A673 (cell line): ENCODE measurements at regions not wholly inside any gene's neighbourhood (a gene's known extent, or its start where the extent isn't known, plus 50 kb on each side); places are given as distances from the start of the nearest gene placed in this dataset.

Experiments
- BruUV-seq: library from RNA; stranded (reverse); fragments of 400-500 nt; replicated peaks from 2 replicates; lab custom pipeline; 2021; lab: Mats Ljungman, UMichigan
- CTCF ChIA-PET: fragments of 300-600 bp; sonication (Branson Sonifier 250); formaldehyde crosslinking; loops from one replicate; lab custom pipeline; 2022; ENCODE audit warnings: antibody characterized with exemption; lab: Charles Lee
- POLR2A ChIA-PET: fragments of 300-600 bp; sonication (Branson Sonifier 250); formaldehyde crosslinking; loops from one replicate; lab custom pipeline; 2022; ENCODE audit warnings: antibody characterized with exemption; ENCODE audit not compliant: low non-redundant PET; lab: Charles Lee
- DNase-seq: peaks from one replicate; pipeline ENCODE4 v3.0.0-alpha.2; 2015; ENCODE audit warnings: low spot score
- H3K27ac ChIP-seq: fragments of 200-600 bp; sonication (generic); 2 replicates; pipeline ENCODE4 v1.5.1; 2016; ENCODE audit warnings: mixed run types, low read depth, mild to moderate bottlenecking, mixed read lengths, antibody characterized with exemption, low read length; ENCODE audit not compliant: poor library complexity, severe bottlenecking
- H3K27me3 ChIP-seq: fragments of 200-600 bp; sonication (generic); replicated peaks from 2 replicates; pipeline ENCODE4 v1.6.1; 2017; ENCODE audit warnings: mixed run types, low read depth, mild to moderate bottlenecking, mixed read lengths, antibody characterized with exemption, low read length; ENCODE audit not compliant: insufficient read depth, poor library complexity
- H3K36me3 ChIP-seq: fragments of 200-600 bp; sonication (generic); 2 replicates; pipeline ENCODE4 v1.6.1; 2016; ENCODE audit warnings: mixed run types, mild to moderate bottlenecking, mixed read lengths, antibody characterized with exemption, low read length; ENCODE audit not compliant: insufficient read depth, poor library complexity, severe bottlenecking
- H3K4me1 ChIP-seq: fragments of 200-600 bp; sonication (generic); 2 replicates; pipeline ENCODE4 v1.6.1; 2017; ENCODE audit warnings: mixed run types, mild to moderate bottlenecking, mixed read lengths, antibody characterized with exemption, low read length; ENCODE audit not compliant: insufficient read depth, poor library complexity, severe bottlenecking
- H3K4me3 ChIP-seq: fragments of 200-600 bp; sonication (generic); 2 replicates; pipeline ENCODE4 v1.5.1; 2016; ENCODE audit warnings: low read depth, mixed run types, mild to moderate bottlenecking, mixed read lengths, low read length; ENCODE audit not compliant: poor library complexity, severe bottlenecking
- H3K9me3 ChIP-seq: fragments of 200-600 bp; sonication (generic); 2 replicates; pipeline ENCODE4 v1.6.1; 2016; ENCODE audit warnings: mixed run types, low read depth, mild to moderate bottlenecking, mixed read lengths, antibody characterized with exemption, low read length; ENCODE audit not compliant: poor library complexity, severe bottlenecking
- CTCF ChIP-seq: fragments of 300-800, 200-600 bp; sonication (generic); conservative IDR thresholded peaks from 2 replicates; pipeline ENCODE4 v1.5.1; 2017; ENCODE audit warnings: low read depth, mild to moderate bottlenecking, antibody characterized with exemption, low read length, moderate library complexity, mixed read lengths
- EZH2 ChIP-seq: fragments of 200-600 bp; sonication (generic); IDR thresholded peaks from 2 replicates; pipeline ENCODE4 v1.6.1; 2017; ENCODE audit warnings: borderline replicate concordance, low read depth, mild to moderate bottlenecking, mixed read lengths, antibody characterized with exemption, low read length; ENCODE audit not compliant: poor library complexity, severe bottlenecking
- intact Hi-C: fragments of 100-400 bp; cut with micrococcal nuclease; formaldehyde crosslinking; loops from one replicate; pipeline ENCODE4 v1.10.0; 2022; ENCODE audit not compliant: unreplicated experiment

GRCh38 chr18:39347701-39348100, 1782.1 kb upstream of the CELF4 start:
- H3K36me3 ChIP-seq, result no peaks in the 10 kb centered on the region
- H3K4me1 ChIP-seq, result peaks cover 6% of the 10 kb centered on the region
- intact Hi-C loops, result no loop called here
- TF ChIP-seq EZH2 (no peak), CTCF (no peak)
- DNase-seq, result no peak
- ChIA-PET CTCF (no interaction called here), POLR2A (no interaction called here)
- no peak overlapping the region for H3K4me3 ChIP-seq
- no peak overlapping the region for H3K27ac ChIP-seq
- no peaks in the 10 kb centered on the region for H3K27me3 ChIP-seq
- H3K9me3 ChIP-seq, result no peaks in the 10 kb centered on the region
- no TSS peak for BruUV-seq

- intact Hi-C loops, result no loop called here
- H3K27ac ChIP-seq, result no peak overlapping the region
- H3K27me3 ChIP-seq, result no peaks in the 10 kb centered on the region
- no peaks in the 10 kb centered on the region for H3K9me3 ChIP-seq
- no peaks in the 10 kb centered on the region for H3K36me3 ChIP-seq
- TF ChIP-seq CTCF (no peak), EZH2 (no peak)
- ChIA-PET POLR2A (no interaction called here), CTCF (no interaction called here)
- H3K4me3 ChIP-seq, result no peak overlapping the region
- no peak for DNase-seq
- H3K4me1 ChIP-seq, result peaks cover 6% of the 10 kb centered on the region
- no TSS peak for BruUV-seq
Measured at GRCh38 chr18:39346916-39347315, 1781.3 kb upstream of the CELF4 start.

- intact Hi-C loops, result no loop called here
- CTCF ChIA-PET, result interaction anchor here (0.6 kb wide), 1 partner anchor 147 kb away, joined by 4 read pairs; no protein-coding TSS in a partner anchor
- peaks cover 6% of the 10 kb centered on the region for H3K4me1 ChIP-seq
- H3K36me3 ChIP-seq, result no peaks in the 10 kb centered on the region
- no peaks in the 10 kb centered on the region for H3K27me3 ChIP-seq
- no TSS peak for BruUV-seq
- TF ChIP-seq CTCF (no peak), EZH2 (no peak)
- peak; percentile 32 for DNase-seq
- no peak overlapping the region for H3K27ac ChIP-seq
- H3K9me3 ChIP-seq, result no peaks in the 10 kb centered on the region
- POLR2A ChIA-PET, result no interaction called here
- H3K4me3 ChIP-seq, result no peak overlapping the region
Measured at GRCh38 chr18:39345321-39345720, 1779.7 kb upstream of the CELF4 start.
